Activated CD8-positive, alpha-beta T cell treated with anti-CD3 and anti-CD28 coated beads for 36 hours (primary cell): ENCODE measurements at regions not wholly inside any gene's neighbourhood (a gene's known extent, or its start where the extent isn't known, plus 50 kb on each side); places are given as distances from the start of the nearest gene placed in this dataset.

Source experiments
- ATAC-seq: fragments of 200-7000 bp; cut with Tn5 transposase; one replicate; pipeline ENCODE4 v1.10.0; 2021; ENCODE audit warnings: mild to moderate bottlenecking, moderate library complexity
- CTCF ChIA-PET: fragments of 350-600 bp; sonication (Branson Sonifier 250); formaldehyde crosslinking; loops from one replicate; lab custom pipeline; 2021; ENCODE audit warnings: antibody characterized with exemption; lab: Charles Lee
- POLR2A ChIA-PET: fragments of 350-600 bp; sonication (Branson Sonifier 250); formaldehyde crosslinking; loops from one replicate; lab custom pipeline; 2021; ENCODE audit warnings: antibody characterized with exemption; lab: Charles Lee
- DNase-seq: peaks from one replicate; pipeline ENCODE4 v3.0.0-alpha.2; 2020
- H3K27ac Mint-ChIP-seq: one replicate; pipeline ENCODE4 v1.8.0; 2021; ENCODE audit warnings: mild to moderate bottlenecking, mixed read lengths
- H3K27me3 Mint-ChIP-seq: one replicate; pipeline ENCODE4 v1.8.0; 2021; ENCODE audit warnings: mixed read lengths
- H3K36me3 Mint-ChIP-seq: one replicate; pipeline ENCODE4 v1.8.0; 2021; ENCODE audit warnings: low read depth, mixed read lengths
- H3K4me1 Mint-ChIP-seq: one replicate; pipeline ENCODE4 v1.8.0; 2021; ENCODE audit warnings: low read depth, mixed read lengths
- H3K4me3 Mint-ChIP-seq: one replicate; pipeline ENCODE4 v1.8.0; 2021; ENCODE audit warnings: mild to moderate bottlenecking, moderate library complexity, mixed read lengths
- H3K9me3 Mint-ChIP-seq: one replicate; pipeline ENCODE4 v1.8.0; 2021; ENCODE audit warnings: mixed read lengths
- CTCF ChIP-seq: fragments of 200-600 bp; IDR thresholded peaks from one replicate; pipeline ENCODE4 v1.8.0; 2022; ENCODE audit warnings: antibody characterized with exemption, mild to moderate bottlenecking
- intact Hi-C: fragments of 100-400 bp; cut with micrococcal nuclease; formaldehyde crosslinking; loops from one replicate; pipeline ENCODE4 v1.10.0; 2022

- H3K36me3 Mint-ChIP-seq: no peaks in the 10 kb centered on the region
- H3K4me1 Mint-ChIP-seq: no peaks in the 10 kb centered on the region
- ATAC-seq: no peak
- no peak overlapping the region for H3K27ac Mint-ChIP-seq
- ChIA-PET CTCF (no interaction called here), POLR2A (no interaction called here)
- no peaks in the 10 kb centered on the region for H3K27me3 Mint-ChIP-seq
- DNase-seq: no peak
- no peak for TF ChIP-seq CTCF
- intact Hi-C loops: no loop called here
- peaks cover 9% of the 10 kb centered on the region for H3K9me3 Mint-ChIP-seq
- no peak overlapping the region for H3K4me3 Mint-ChIP-seq
Measured at GRCh38 chr10:109114579-109114978, 808.7 kb downstream of the XPNPEP1 start.

- DNase-seq: no peak
- intact Hi-C loops: no loop called here
- no peak overlapping the region for H3K27ac Mint-ChIP-seq
Measured at GRCh38 chr10:109106604-109107003, 816.7 kb downstream of the XPNPEP1 start.

GRCh38 chr10:109105725-109106124, 817.6 kb downstream of the XPNPEP1 start:
- ATAC-seq: no peak
- POLR2A ChIA-PET: no interaction called here
- Mint-ChIP-seq H3K9me3 (no peaks in the 10 kb centered on the region), H3K27ac (no peak overlapping the region), H3K4me3 (no peak overlapping the region), H3K36me3 (no peaks in the 10 kb centered on the region), H3K4me1 (no peaks in the 10 kb centered on the region), H3K27me3 (no peaks in the 10 kb centered on the region)
- TF ChIP-seq CTCF: no peak
- intact Hi-C loops: no loop called here
- no peak for DNase-seq
- CTCF ChIA-PET: interaction anchor here (0.7 kb wide), 1 partner anchor 103 kb away, joined by 3 read pairs; no protein-coding TSS in a partner anchor

More at GRCh38 chr10:109106604-109107003, 816.7 kb downstream of the XPNPEP1 start:
- no peak for TF ChIP-seq CTCF
- H3K9me3 Mint-ChIP-seq: no peaks in the 10 kb centered on the region
- ChIA-PET CTCF (no interaction called here), POLR2A (no interaction called here)
- H3K4me1 Mint-ChIP-seq: no peaks in the 10 kb centered on the region
- no peak for ATAC-seq
- H3K27me3 Mint-ChIP-seq: no peaks in the 10 kb centered on the region
- H3K36me3 Mint-ChIP-seq: no peaks in the 10 kb centered on the region
- no peak overlapping the region for H3K4me3 Mint-ChIP-seq

GRCh38 chr10:109104806-109105205, 818.5 kb downstream of the XPNPEP1 start:
- no peaks in the 10 kb centered on the region for H3K4me1 Mint-ChIP-seq
- no peaks in the 10 kb centered on the region for H3K36me3 Mint-ChIP-seq
- H3K9me3 Mint-ChIP-seq: no peaks in the 10 kb centered on the region
- ChIA-PET POLR2A (no interaction called here), CTCF (no interaction called here)
- H3K4me3 Mint-ChIP-seq: no peak overlapping the region
- TF ChIP-seq CTCF: no peak
- H3K27ac Mint-ChIP-seq: no peak overlapping the region
- ATAC-seq (no peak), DNase-seq (no peak)
- intact Hi-C loops: no loop called here
- no peaks in the 10 kb centered on the region for H3K27me3 Mint-ChIP-seq

GRCh38 chr10:109103278-109103677, 820.0 kb downstream of the XPNPEP1 start:
- no peak for TF ChIP-seq CTCF
- POLR2A ChIA-PET: no interaction called here
- H3K36me3 Mint-ChIP-seq: no peaks in the 10 kb centered on the region
- H3K9me3 Mint-ChIP-seq: no peaks in the 10 kb centered on the region
- DNase-seq (no peak), ATAC-seq (no peak)
- no peaks in the 10 kb centered on the region for H3K27me3 Mint-ChIP-seq
- intact Hi-C loops: no loop called here
- no peaks in the 10 kb centered on the region for H3K4me1 Mint-ChIP-seq
- H3K4me3 Mint-ChIP-seq: no peak overlapping the region
- CTCF ChIA-PET: no interaction called here
- no peak overlapping the region for H3K27ac Mint-ChIP-seq
